ENCODE measurements at regions not wholly inside any gene's neighbourhood (a gene's known extent, or its start where the extent isn't known, plus 50 kb on each side); places are given as distances from the start of the nearest gene placed in this dataset.

- no peaks in the 10 kb centered on the region for H3K4me1 Mint-ChIP-seq
- H3K36me3 Mint-ChIP-seq, result no peaks in the 10 kb centered on the region
- H3K4me3 Mint-ChIP-seq, result no peak overlapping the region
- no peaks in the 10 kb centered on the region for H3K27me3 Mint-ChIP-seq (ENCODE audit: low read depth in 2 of 2)
- DNase-seq, result no peak
- H3K27ac Mint-ChIP-seq, result no peak overlapping the region
- ATAC-seq, result no peak
- 76% methylated on average over 6 of the region's 6 CpGs for WGBS (ENCODE audit: insufficient coverage)
- Histone ChIP-seq H3K9me3 (ENCODE audit: control insufficient read depth, insufficient read depth, low read length) (no peaks in the 10 kb centered on the region), H3K27ac (ENCODE audit: low read length) (no peak overlapping the region), H3K4me3 (ENCODE audit: low read length) (no peak overlapping the region), H3K36me3 (ENCODE audit: control insufficient read depth, insufficient read depth, low read length) (no peaks in the 10 kb centered on the region), H3K27me3 (ENCODE audit: control insufficient read depth, insufficient read depth, low read length) (no peaks in the 10 kb centered on the region), H3K4me1 (ENCODE audit: control insufficient read depth, insufficient read depth, low read length) (no peaks in the 10 kb centered on the region)
- no peaks in the 10 kb centered on the region for H3K9me3 Mint-ChIP-seq
- TF ChIP-seq, protein P1, sequence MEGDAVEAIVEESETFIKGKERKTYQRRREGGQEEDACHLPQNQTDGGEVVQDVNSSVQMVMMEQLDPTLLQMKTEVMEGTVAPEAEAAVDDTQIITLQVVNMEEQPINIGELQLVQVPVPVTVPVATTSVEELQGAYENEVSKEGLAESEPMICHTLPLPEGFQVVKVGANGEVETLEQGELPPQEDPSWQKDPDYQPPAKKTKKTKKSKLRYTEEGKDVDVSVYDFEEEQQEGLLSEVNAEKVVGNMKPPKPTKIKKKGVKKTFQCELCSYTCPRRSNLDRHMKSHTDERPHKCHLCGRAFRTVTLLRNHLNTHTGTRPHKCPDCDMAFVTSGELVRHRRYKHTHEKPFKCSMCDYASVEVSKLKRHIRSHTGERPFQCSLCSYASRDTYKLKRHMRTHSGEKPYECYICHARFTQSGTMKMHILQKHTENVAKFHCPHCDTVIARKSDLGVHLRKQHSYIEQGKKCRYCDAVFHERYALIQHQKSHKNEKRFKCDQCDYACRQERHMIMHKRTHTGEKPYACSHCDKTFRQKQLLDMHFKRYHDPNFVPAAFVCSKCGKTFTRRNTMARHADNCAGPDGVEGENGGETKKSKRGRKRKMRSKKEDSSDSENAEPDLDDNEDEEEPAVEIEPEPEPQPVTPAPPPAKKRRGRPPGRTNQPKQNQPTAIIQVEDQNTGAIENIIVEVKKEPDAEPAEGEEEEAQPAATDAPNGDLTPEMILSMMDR (IDR thresholded peaks at IDR 0.05), result no peak
- intact Hi-C loops (cut with micrococcal nuclease), result no loop called here
These were observed 352.5 kb downstream of the GPAM start for GRCh38 chr10:111831058-111831457.

GRCh38 chr10:111833251-111833650 is 350.3 kb downstream of the GPAM start:
- whole genome bisulfite sequencing (ENCODE audit: insufficient coverage), result no CpG with 5 or more reads among the region's 2 CpGs
- DNase-seq (no peak), ATAC-seq (no peak)
- H3K9me3 ChIP-seq (ENCODE audit: control insufficient read depth, insufficient read depth, low read length), result no peaks in the 10 kb centered on the region
- TF ChIP-seq, protein P1 (IDR thresholded peaks at IDR 0.05), result no peak
- H3K4me3 ChIP-seq (ENCODE audit: low read length), result no peak overlapping the region
- intact Hi-C loops (cut with micrococcal nuclease), result no loop called here
- no peaks in the 10 kb centered on the region for H3K36me3 ChIP-seq (ENCODE audit: control insufficient read depth, insufficient read depth, low read length)
- Mint-ChIP-seq H3K36me3 (no peaks in the 10 kb centered on the region), H3K4me1 (no peaks in the 10 kb centered on the region), H3K27ac (no peak overlapping the region), H3K9me3 (no peaks in the 10 kb centered on the region), H3K27me3 (ENCODE audit: low read depth in 2 of 2) (no peaks in the 10 kb centered on the region), H3K4me3 (no peak overlapping the region)
- H3K27ac ChIP-seq (ENCODE audit: low read length), result no peak overlapping the region
- no peaks in the 10 kb centered on the region for H3K4me1 ChIP-seq (ENCODE audit: control insufficient read depth, insufficient read depth, low read length)
- H3K27me3 ChIP-seq (ENCODE audit: control insufficient read depth, insufficient read depth, low read length), result no peaks in the 10 kb centered on the region

DNA sequence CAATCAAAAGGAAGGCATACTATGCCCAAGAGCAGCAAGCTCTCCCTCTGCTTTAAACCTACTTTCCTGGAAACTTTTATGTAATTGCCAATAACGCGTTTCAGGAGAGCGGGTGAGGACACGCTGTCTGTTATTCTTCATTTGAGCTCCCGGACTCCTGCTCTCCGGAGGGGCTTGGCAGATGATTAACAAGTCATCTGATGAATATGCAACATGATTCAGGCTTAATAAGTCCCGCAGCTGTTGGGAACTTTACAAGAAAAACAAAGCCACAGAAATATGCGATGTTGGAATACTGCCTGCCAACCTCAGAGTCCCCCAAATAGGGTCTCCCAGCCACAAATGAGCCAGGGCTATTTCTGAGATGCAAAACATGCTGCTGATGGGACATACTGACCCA is 348.0 kb downstream of the GPAM start:
- H3K4me1 Mint-ChIP-seq, result no peaks in the 10 kb centered on the region

DNA sequence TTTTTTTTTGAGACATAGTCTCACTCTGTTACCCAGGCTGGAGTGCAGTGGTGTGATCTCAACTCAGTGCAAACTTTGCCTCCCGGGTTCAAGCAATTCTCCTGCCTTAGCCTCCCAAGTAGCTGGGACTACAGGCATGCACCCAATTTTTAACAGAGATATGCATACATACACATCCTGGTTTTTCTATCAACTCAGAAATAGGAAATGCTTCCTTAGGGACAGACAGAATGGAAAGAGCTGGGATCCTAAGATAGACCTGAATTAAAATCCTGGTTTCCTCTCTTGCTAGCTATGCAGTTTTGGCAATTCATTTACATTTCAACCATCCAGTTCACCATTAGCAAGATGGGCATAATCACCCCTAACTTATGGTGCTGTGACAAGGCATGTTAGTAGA is 347.5 kb downstream of the GPAM start:
- intact Hi-C loops (cut with micrococcal nuclease), result no loop called here
- TF ChIP-seq, protein P1 (IDR thresholded peaks at IDR 0.05), result no peak
- H3K27me3 ChIP-seq (ENCODE audit: control insufficient read depth, insufficient read depth, low read length), result no peaks in the 10 kb centered on the region
- DNase-seq (no peak), ATAC-seq (no peak)
- Mint-ChIP-seq H3K4me1 (no peaks in the 10 kb centered on the region), H3K27ac (no peak overlapping the region), H3K36me3 (no peaks in the 10 kb centered on the region), H3K9me3 (peaks cover 2 to 3% of the 10 kb centered on the region in 2 donors), H3K27me3 (ENCODE audit: low read depth in 2 of 2) (no peaks in the 10 kb centered on the region), H3K4me3 (no peak overlapping the region)
- H3K36me3 ChIP-seq (ENCODE audit: control insufficient read depth, insufficient read depth, low read length), result no peaks in the 10 kb centered on the region
- no peak overlapping the region for H3K27ac ChIP-seq (ENCODE audit: low read length)
- WGBS (ENCODE audit: insufficient coverage), result 79% methylated on average over 1 of the region's 1 CpG
- H3K4me3 ChIP-seq (ENCODE audit: low read length), result no peak overlapping the region
- H3K4me1 ChIP-seq (ENCODE audit: control insufficient read depth, insufficient read depth, low read length), result no peaks in the 10 kb centered on the region
- no peaks in the 10 kb centered on the region for H3K9me3 ChIP-seq (ENCODE audit: control insufficient read depth, insufficient read depth, low read length)

More for the DNA sequence above, 348.0 kb downstream of the GPAM start:
- DNase-seq, result no peak
- TF ChIP-seq, protein P1 (IDR thresholded peaks at IDR 0.05), result no peak
- H3K4me3 ChIP-seq (ENCODE audit: low read length), result no peak overlapping the region
- Mint-ChIP-seq H3K36me3 (no peaks in the 10 kb centered on the region), H3K4me3 (no peak overlapping the region), H3K9me3 (peaks cover 2 to 3% of the 10 kb centered on the region in 2 donors), H3K27me3 (ENCODE audit: low read depth in 2 of 2) (no peaks in the 10 kb centered on the region), H3K27ac (no peak overlapping the region)
- no peaks in the 10 kb centered on the region for H3K9me3 ChIP-seq (ENCODE audit: control insufficient read depth, insufficient read depth, low read length)
- H3K27me3 ChIP-seq (ENCODE audit: control insufficient read depth, insufficient read depth, low read length), result no peaks in the 10 kb centered on the region
- 64% methylated on average over 8 of the region's 8 CpGs for WGBS (ENCODE audit: insufficient coverage)
- ATAC-seq, result no peak
- intact Hi-C loops (cut with micrococcal nuclease), result no loop called here
- no peak overlapping the region for H3K27ac ChIP-seq (ENCODE audit: low read length)
- H3K36me3 ChIP-seq (ENCODE audit: control insufficient read depth, insufficient read depth, low read length), result no peaks in the 10 kb centered on the region
- H3K4me1 ChIP-seq (ENCODE audit: control insufficient read depth, insufficient read depth, low read length), result no peaks in the 10 kb centered on the region
